GM12891 (cell line): ENCODE measurements at regions not wholly inside any gene's neighbourhood (a gene's known extent, or its start where the extent isn't known, plus 50 kb on each side); places are given as distances from the start of the nearest gene placed in this dataset.

Experiments used
- POLR2A ChIP-seq: IDR thresholded peaks from 2 replicates; pipeline ENCODE4 v1.6.1; 2011; ENCODE audit warnings: low read depth, low read length, control low read depth
- POLR2AphosphoS5 ChIP-seq: IDR thresholded peaks from 2 replicates; pipeline ENCODE4 v1.6.1; 2011; ENCODE audit warnings: low read depth, low read length, control low read depth
- POU2F2 ChIP-seq: IDR thresholded peaks from 2 replicates; pipeline ENCODE4 v1.6.1; 2011; ENCODE audit warnings: low read depth, mild to moderate bottlenecking, control low read depth, low read length, moderate library complexity
- SPI1 ChIP-seq: IDR thresholded peaks from 2 replicates; pipeline ENCODE4 v1.6.1; 2011; ENCODE audit warnings: low read depth, low read length, control low read depth
- TAF1 ChIP-seq: IDR thresholded peaks from 2 replicates; pipeline ENCODE4 v1.6.1; 2011; ENCODE audit warnings: low read depth, low read length, control low read depth

DNA sequence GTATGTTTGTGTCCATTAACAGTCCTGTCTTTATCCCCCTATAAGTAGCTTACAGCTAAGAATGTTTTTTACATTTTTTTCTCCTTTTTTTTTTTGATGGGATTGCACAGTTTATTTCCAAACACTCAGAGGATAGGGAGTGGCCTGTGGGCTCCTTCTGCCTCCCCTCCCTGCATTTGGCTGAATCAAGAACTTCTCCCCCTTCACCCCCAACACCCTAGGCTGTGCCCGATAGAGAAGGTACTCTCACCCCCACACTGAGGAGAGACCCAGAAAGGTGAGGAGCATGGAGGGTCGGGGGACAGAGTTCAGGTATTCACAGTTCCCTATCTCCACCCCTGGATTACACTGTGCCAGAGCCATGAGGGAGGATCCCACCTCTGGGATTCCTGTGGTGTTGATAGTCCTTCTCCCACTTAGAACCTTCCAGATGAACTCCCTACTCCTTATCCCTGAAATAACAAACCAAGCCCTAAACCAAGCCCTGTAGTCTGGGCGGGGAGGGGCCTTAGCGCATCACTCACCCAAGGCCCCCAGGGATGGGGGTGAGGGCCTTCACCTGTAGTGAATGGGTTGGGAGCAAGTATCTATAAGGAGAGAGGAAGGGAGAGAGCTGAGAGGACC, 97.1 kb downstream of the ADAMTS15 start:
- TF ChIP-seq POLR2AphosphoS5 (no peak), POLR2A (no peak), TAF1 (no peak), POU2F2 (no peak), SPI1 (no peak)
